ENCODE measurements at regions not wholly inside any gene's neighbourhood (a gene's known extent, or its start where the extent isn't known, plus 50 kb on each side); places are given as distances from the start of the nearest gene placed in this dataset.

- no peaks in the 10 kb centered on the region for H3K27me3 ChIP-seq (ENCODE audit: insufficient read depth, low read depth, severe bottlenecking)
- H3K9me3 ChIP-seq (ENCODE audit: severe bottlenecking): no peaks in the 10 kb centered on the region
- H3K27ac ChIP-seq: no peak overlapping the region
- TF ChIP-seq CTCF (IDR thresholded peaks at IDR 0.05; ENCODE audit: low read depth, low read length): no peak
- no peak for DNase-seq
- no peak overlapping the region for H3K4me3 ChIP-seq (ENCODE audit: low read depth, low read length)
- H3K36me3 ChIP-seq: no peaks in the 10 kb centered on the region
Measured at GRCh38 chr5:24042688-24043087, 535.3 kb downstream of the PRDM9 start.

- H3K27me3 ChIP-seq (ENCODE audit: insufficient read depth, low read depth, severe bottlenecking): no peaks in the 10 kb centered on the region
- no peak for TF ChIP-seq CTCF (IDR thresholded peaks at IDR 0.05; ENCODE audit: low read depth, low read length)
- H3K9me3 ChIP-seq (ENCODE audit: severe bottlenecking): no peaks in the 10 kb centered on the region
- DNase-seq: no peak
- H3K4me3 ChIP-seq (ENCODE audit: low read depth, low read length): no peak overlapping the region
- H3K36me3 ChIP-seq: no peaks in the 10 kb centered on the region
- H3K27ac ChIP-seq: no peak overlapping the region
Measured at GRCh38 chr5:24045046-24045445, 537.6 kb downstream of the PRDM9 start.

GRCh38 chr5:24053737-24054136 lies 546.3 kb downstream of the PRDM9 start:
- Histone ChIP-seq H3K4me3 (ENCODE audit: low read depth, low read length) (no peak overlapping the region), H3K36me3 (no peaks in the 10 kb centered on the region), H3K27ac (no peak overlapping the region), H3K27me3 (ENCODE audit: insufficient read depth, low read depth, severe bottlenecking) (no peaks in the 10 kb centered on the region), H3K9me3 (ENCODE audit: severe bottlenecking) (no peaks in the 10 kb centered on the region)
- DNase-seq: no peak
- no peak for TF ChIP-seq CTCF (IDR thresholded peaks at IDR 0.05; ENCODE audit: low read depth, low read length)

- no peak overlapping the region for H3K27ac ChIP-seq
- H3K9me3 ChIP-seq (ENCODE audit: severe bottlenecking): no peaks in the 10 kb centered on the region
- H3K36me3 ChIP-seq: no peaks in the 10 kb centered on the region
- no peak overlapping the region for H3K4me3 ChIP-seq (ENCODE audit: low read depth, low read length)
- TF ChIP-seq CTCF (IDR thresholded peaks at IDR 0.05; ENCODE audit: low read depth, low read length): no peak
- no peaks in the 10 kb centered on the region for H3K27me3 ChIP-seq (ENCODE audit: insufficient read depth, low read depth, severe bottlenecking)
- no peak for DNase-seq
Measured at GRCh38 chr5:24059006-24059405, 551.6 kb downstream of the PRDM9 start.

GRCh38 chr5:24059716-24060115 lies 552.3 kb downstream of the PRDM9 start:
- no peak for TF ChIP-seq CTCF (IDR thresholded peaks at IDR 0.05; ENCODE audit: low read depth, low read length)
- no peaks in the 10 kb centered on the region for H3K9me3 ChIP-seq (ENCODE audit: severe bottlenecking)
- H3K36me3 ChIP-seq: no peaks in the 10 kb centered on the region
- H3K27me3 ChIP-seq (ENCODE audit: insufficient read depth, low read depth, severe bottlenecking): no peaks in the 10 kb centered on the region
- no peak overlapping the region for H3K27ac ChIP-seq
- no peak overlapping the region for H3K4me3 ChIP-seq (ENCODE audit: low read depth, low read length)
- no peak for DNase-seq

GRCh38 chr5:24065779-24066178 lies 558.4 kb downstream of the PRDM9 start:
- Histone ChIP-seq H3K27ac (no peak overlapping the region), H3K4me3 (ENCODE audit: low read depth, low read length) (no peak overlapping the region), H3K36me3 (no peaks in the 10 kb centered on the region), H3K9me3 (ENCODE audit: severe bottlenecking) (no peaks in the 10 kb centered on the region), H3K27me3 (ENCODE audit: insufficient read depth, low read depth, severe bottlenecking) (no peaks in the 10 kb centered on the region)
- no peak for DNase-seq
- TF ChIP-seq CTCF (IDR thresholded peaks at IDR 0.05; ENCODE audit: low read depth, low read length): no peak

Measured in WERI-Rb-1 (cell line).